ENCODE measurements at regions not wholly inside any gene's neighbourhood (a gene's known extent, or its start where the extent isn't known, plus 50 kb on each side); places are given as distances from the start of the nearest gene placed in this dataset.

DNA sequence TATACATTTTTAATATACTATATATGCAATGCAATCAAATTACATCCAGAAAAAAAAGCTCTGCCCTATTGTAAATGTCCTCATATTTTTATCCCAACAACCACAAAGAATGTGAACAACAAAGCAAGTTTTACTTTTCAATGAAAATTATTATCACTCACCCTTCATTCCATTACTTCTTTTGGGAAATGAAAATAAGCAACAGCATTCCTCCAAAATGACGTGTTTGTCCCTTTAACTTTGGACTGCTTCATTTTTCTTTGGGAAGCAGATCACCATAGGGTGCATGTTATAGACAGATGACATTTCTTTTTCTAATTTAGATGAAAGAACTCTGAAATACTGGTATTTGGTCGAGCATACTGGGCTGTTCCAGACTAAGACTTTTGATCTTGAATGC, 667.1 kb upstream of the BOD1L1 start:
- WGBS (ENCODE audit: extremely low coverage, insufficient read length, low lambda C conversion rate) = no CpG with 5 or more reads among the region's 2 CpGs
- Mint-ChIP-seq H3K4me1 (peaks cover 11% of the 10 kb centered on the region in 2 experiments), H3K27ac (no peak overlapping the region), H3K27me3 (ENCODE audit: low read depth) (no peaks in the 10 kb centered on the region), H3K36me3 (ENCODE audit: insufficient read depth in 1 of 3, low read depth in 3 of 3) (no peaks in the 10 kb centered on the region), H3K9me3 (no peaks in the 10 kb centered on the region; a peak in 1 of 5 replicates), H3K4me3 (no peak overlapping the region)
- TF ChIP-seq, protein P1, sequence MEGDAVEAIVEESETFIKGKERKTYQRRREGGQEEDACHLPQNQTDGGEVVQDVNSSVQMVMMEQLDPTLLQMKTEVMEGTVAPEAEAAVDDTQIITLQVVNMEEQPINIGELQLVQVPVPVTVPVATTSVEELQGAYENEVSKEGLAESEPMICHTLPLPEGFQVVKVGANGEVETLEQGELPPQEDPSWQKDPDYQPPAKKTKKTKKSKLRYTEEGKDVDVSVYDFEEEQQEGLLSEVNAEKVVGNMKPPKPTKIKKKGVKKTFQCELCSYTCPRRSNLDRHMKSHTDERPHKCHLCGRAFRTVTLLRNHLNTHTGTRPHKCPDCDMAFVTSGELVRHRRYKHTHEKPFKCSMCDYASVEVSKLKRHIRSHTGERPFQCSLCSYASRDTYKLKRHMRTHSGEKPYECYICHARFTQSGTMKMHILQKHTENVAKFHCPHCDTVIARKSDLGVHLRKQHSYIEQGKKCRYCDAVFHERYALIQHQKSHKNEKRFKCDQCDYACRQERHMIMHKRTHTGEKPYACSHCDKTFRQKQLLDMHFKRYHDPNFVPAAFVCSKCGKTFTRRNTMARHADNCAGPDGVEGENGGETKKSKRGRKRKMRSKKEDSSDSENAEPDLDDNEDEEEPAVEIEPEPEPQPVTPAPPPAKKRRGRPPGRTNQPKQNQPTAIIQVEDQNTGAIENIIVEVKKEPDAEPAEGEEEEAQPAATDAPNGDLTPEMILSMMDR (conservative IDR thresholded peaks at IDR 0.05) = no peak
- Histone ChIP-seq H3K9ac (ENCODE audit: extremely low read depth, insufficient read length, low read length) (no peak overlapping the region), H4K20me1 (ENCODE audit: control insufficient read depth, insufficient read depth, insufficient read length) (no peaks in the 10 kb centered on the region), H2AK5ac (ENCODE audit: insufficient read length, low read length) (no peak overlapping the region), H2BK12ac (ENCODE audit: insufficient read length, low read depth, low read length) (no peak overlapping the region), H3K14ac (ENCODE audit: insufficient read depth, low read length) (no peak overlapping the region), H2BK5ac (ENCODE audit: insufficient read length, low read length) (no peak overlapping the region), H3K56ac (ENCODE audit: insufficient read length, low read depth, low read length) (no peak overlapping the region), H3K23ac (ENCODE audit: insufficient read length, low read depth, low read length) (no peak overlapping the region), H2BK120ac (ENCODE audit: low read depth, low read length, poor library complexity, severe bottlenecking) (no peak overlapping the region), H3T11ph (ENCODE audit: low read length) (no peak overlapping the region), H3K27me3 (ENCODE audit: insufficient read depth, low read length) (no peaks in the 10 kb centered on the region; the same call in 1 of the 2 replicates), H3K18ac (ENCODE audit: insufficient read length, low read depth, low read length) (no peak overlapping the region), H3K4ac (ENCODE audit: low read depth, low read length) (no peak overlapping the region), H3K23me2 (ENCODE audit: insufficient read length, low read depth, low read length, poor library complexity, severe bottlenecking) (no peaks in the 10 kb centered on the region), H3K9me3 (ENCODE audit: control insufficient read depth, low read depth, low read length) (no peaks in the 10 kb centered on the region), H3K79me1 (ENCODE audit: insufficient read depth, low read depth, low read length, poor library complexity, severe bottlenecking) (no peaks in the 10 kb centered on the region), H2BK20ac (ENCODE audit: low read depth, low read length, poor library complexity, severe bottlenecking) (no peak overlapping the region), H3K79me2 (ENCODE audit: insufficient read depth, low read length) (no peaks in the 10 kb centered on the region), H2AFZ (ENCODE audit: low read length) (no peak overlapping the region), H4K91ac (ENCODE audit: insufficient read length, low read depth, low read length) (no peak overlapping the region), H2BK15ac (ENCODE audit: low read depth, low read length) (no peak overlapping the region), H4K8ac (replicated peaks; ENCODE audit: insufficient read length, low read depth, low read length) (no peak overlapping the region), H3K4me1 (ENCODE audit: insufficient read depth, low read length) (peaks cover 3% of the 10 kb centered on the region; the same call in 1 of the 2 replicates), H3K27ac (ENCODE audit: insufficient read length, low read depth, low read length) (no peak overlapping the region), H3K4me2 (ENCODE audit: insufficient read depth, insufficient read length, low read length) (no peak overlapping the region), H4K5ac (ENCODE audit: insufficient read length, low read depth, low read length) (no peak overlapping the region)
- DNase-seq = no peak

Data from H9 (cell line).